GM19395 (cell line): ENCODE measurements at regions not wholly inside any gene's neighbourhood (a gene's known extent, or its start where the extent isn't known, plus 50 kb on each side); places are given as distances from the start of the nearest gene placed in this dataset.
A peak's percentile ranks its signal among the peaks of the same experiment; 100 is the strongest.
"Not testable (repeated sequence)": the region's sequence is repeated elsewhere in the genome, so short reads cannot be mapped to it uniquely, and the experiment has no call there.

Experiments used
- ATAC-seq: cut with Tn5 transposase; IDR thresholded peaks from one replicate; pipeline ENCODE4 v1.9.1; 2021; ENCODE audit warnings: mild to moderate bottlenecking, moderate library complexity; ENCODE audit not compliant: unreplicated experiment

DNA sequence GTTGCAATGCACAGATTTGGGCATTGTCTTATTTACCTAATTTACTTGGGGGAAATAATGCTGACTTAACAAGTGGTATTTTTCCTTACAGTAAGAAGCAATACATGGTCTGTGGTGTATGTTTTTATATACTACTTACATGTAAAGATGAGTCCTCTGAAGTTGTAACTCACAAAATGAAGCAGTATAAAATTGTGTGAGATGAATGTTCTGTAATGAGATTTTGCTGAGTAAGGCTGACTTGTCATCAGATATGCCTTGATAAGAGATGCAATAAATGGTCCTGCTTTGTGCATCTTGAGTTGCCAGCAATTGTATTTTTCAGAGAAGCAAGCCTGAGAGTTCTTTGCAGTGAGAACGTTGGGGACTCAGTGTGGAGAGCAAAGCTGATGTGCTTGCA lies 92.2 kb upstream of the GNAQ start:
- no peak for ATAC-seq

DNA sequence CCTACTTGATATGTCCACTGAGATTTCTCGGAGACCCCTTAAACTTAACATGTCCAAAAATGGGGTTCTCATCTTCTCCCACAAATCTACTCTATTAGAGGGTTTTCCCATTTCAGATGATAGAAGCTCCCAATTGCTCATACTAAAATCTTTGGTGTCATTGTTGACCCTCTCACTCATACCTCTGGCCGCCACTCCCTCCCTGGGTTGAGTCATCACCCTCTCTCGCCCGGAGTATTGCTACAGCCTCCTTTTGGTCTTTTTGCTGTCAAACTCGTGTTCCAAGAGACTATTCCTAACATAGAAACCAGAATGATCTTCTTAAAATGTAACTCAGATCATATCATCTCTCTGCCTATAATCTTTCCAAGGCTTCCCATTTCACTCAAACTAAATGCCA lies 91.0 kb upstream of the GNAQ start:
- ATAC-seq = no peak

DNA sequence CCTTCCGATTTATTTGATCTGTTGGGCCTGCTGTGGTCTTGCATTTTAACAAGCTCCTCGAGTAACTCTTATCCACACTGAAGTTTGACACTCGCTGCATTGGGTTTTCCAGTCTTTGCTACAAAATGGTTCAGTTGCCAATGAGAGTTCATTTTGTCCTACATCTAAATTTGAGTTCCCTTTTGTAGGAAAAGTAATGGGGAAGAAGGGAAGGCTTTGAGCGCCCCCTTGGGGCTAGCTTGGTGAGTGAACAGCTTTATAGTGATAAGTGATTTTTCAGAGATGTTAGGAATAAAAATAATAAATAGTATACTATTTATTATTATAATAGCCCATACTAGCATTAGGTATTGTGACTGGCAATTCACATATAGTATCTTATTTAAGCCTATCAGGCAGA lies 89.9 kb upstream of the GNAQ start:
- no peak for ATAC-seq

DNA sequence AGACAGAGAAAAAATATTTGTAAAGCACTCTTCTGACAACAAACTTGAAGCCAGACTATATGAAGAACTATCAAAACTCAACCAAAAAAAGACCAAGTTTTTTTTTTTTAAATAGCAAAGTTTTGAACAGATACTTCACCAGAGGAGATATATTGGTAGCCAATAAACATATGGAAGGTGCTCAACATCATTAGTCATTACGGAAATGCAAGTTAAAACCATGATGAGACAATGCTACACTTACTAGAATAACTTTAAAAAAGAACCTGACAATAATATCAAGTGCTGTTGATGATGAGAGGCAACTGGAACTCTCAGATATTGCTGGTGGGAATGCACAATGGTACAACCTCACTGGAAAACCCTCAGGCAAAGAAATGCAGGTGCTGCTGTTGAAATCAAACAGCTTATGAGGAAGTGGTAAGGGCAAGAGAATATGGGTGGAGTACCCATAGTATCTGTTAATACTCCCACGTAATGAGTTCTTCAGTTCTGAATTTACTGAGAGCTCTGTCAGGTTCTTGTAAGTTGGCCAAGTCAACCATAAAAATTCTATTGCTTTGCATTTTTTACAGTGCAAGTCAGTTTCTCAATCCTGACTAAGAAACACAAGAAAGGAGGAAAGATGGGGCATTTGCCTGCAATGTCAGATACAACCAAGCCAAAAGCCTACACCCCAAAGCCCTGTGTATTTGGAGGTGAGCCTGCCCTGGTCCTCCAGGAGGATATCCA lies 87.3 kb upstream of the GNAQ start:
- peak; percentile 93 for ATAC-seq

DNA sequence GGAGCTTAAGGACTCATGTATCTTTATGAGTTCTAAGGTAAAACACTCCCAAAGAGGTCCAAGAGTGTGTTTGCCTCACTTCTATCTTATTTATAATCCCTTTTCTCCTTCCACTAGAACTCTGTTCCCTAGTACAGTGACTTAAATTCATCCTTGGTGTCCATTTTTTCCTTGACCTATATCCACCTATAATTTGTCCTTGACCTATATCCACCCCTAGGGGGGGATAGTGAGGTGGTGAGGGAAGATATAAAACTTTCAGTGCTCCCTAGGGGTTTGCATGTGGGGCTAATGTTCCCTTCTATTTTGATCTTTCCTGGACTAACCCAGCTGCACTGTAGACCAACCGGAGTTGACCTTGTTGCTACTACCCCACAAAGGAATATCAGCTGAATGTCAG lies 83.5 kb upstream of the GNAQ start:
- ATAC-seq = no peak

DNA sequence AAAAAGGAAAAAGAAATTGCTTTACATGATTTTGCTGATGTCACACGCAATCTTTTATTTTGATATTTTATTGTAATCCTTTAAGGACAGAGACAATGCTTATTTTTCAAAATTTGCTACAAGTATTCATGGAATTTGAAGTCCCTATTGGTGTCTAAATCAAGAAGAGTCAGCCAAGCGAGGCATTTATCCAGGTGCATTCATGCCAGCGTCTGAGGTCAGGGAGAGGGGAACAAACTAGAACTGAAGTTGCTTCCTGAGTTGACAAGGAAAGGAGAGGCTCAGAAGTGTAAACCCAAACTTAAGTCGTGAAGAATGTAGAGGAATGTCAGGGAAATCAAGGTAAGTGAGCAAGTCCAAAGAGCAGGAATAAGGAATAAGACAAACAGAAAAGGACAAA lies 83.0 kb upstream of the GNAQ start:
- no peak for ATAC-seq

DNA sequence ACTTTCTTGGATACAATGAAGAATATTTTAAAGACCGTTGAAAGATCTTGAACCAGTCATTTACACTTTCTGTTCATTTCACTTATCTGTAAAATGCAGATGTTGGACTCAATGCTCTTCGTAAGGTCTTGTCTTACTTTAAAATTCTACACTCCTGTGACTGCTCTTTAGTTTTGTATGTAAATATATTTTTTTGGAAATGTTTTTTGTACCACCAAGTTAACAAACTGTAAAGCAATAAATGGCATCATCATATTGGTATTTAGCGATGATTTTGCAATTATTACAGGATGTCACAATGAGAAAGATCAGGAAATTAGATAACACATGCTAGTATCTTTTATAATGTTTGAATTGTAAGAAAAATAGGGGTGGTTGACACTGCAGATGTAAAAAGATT lies 80.8 kb upstream of the GNAQ start:
- ATAC-seq = no peak

DNA sequence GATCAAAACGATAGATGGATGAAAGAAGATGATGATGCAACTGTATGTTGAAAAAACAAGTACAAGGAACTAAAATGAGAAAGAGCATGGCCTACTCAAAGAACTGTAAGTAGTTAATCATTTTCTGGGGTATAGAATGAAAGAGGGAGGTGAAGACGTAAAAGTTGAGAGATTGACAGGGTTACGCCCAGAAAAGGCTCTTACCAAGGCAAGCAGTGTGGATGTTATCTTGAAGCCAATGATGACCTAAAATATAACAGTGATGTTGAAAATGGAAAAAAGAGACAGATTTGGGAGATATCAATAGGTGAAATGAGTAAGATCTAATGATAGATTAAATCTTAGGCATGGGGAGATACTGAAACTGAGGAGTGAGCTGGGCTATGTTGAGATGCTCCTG lies 80.4 kb upstream of the GNAQ start:
- ATAC-seq = no peak

DNA sequence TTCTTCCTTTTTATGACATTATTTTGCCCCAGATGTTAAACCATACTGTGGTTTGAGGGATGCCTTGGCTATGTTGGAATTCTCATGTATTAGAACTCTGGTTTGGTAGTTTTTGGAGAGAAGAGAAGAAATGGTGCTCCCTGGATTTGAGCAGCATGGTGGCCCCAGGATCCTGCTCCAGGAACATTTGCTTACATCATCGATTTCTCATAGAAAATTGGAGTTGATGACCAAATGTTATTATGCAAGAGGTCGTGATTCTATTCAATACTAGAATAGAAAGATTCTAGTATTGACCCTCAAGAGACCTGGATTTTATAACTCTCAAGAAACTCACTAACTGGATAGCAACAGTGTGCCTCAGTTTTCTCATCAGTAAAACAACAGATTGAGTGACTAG lies 77.5 kb upstream of the GNAQ start:
- ATAC-seq = no peak

DNA sequence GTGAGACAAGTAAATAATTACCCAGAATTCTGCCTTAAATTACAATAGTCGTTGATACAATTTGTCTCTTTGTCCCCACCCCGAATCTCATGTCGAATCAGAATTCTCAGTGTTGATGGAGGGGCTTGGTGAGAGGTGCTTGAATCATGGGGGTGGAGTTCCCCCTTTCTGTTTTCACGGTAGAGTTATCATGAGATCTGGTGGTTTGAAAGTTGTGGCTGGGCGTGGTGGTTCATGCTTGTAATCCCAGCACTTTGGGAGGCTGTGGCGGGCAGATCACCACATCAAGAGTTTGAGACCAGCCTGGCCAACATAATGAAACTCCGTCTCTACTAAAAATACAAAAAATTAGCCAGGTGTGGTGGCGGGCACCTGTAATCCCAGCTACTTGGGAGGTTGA lies 75.0 kb upstream of the GNAQ start:
- ATAC-seq = not testable (repeated sequence)

DNA sequence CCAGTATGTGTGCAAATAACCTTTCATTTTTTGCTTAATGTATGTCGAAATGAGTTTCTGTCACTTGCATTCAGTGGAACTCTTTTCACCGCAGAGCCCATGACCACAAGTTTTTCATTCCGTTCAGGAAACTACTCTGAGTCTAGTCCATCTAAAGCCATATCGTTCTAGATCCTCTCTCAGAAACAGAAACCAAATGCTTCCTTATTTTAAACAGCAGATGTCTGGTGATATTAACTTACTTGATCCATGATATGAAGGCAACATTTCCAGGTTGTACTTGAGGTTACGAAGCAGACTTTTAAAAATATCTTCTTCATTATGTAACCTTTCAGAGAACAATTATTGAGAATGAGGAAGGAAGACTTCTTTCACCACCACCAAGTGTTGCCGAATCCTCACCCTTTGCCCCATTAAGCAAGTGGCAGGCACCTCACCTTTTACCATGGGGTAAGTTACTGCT lies 72.4 kb upstream of the GNAQ start:
- ATAC-seq = peak; percentile 91

DNA sequence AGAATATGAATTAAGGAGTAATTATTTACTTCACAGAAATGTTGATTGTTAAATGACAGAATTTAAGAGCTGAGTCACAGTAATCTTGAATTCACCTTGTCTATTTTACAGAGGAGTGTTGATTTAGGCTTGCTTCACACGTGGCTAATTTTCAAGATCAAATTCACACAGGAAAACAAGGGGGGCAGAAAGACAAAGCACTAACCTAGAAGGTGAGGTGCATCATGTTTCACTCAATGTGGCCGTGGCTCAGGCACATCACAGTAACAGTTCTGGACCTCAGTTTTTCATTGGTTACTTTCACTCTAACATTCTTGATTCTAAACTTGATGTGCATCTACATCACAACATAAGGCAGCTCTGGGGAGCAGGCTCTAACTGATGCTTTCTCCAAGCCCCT lies 69.6 kb upstream of the GNAQ start:
- ATAC-seq = no peak

DNA sequence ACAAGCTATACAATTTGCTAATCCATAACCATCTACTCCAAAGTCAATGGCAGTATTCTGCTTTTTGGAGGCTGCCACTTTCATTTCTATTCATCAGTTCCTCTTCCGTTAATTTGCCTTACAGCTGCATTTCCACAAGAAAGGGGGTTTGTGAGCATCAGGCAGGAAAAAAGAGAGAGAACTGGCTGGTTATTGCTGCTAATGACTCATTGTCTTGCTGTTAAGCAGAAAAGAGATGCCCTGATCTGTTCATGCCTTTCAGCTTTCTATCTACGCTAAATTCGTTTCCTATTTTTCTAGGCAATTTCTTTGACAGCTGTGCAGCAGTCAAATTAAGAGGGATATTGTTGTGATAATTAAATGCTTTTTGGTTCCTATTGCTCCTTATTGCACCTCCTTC lies 65.9 kb upstream of the GNAQ start:
- ATAC-seq = no peak

DNA sequence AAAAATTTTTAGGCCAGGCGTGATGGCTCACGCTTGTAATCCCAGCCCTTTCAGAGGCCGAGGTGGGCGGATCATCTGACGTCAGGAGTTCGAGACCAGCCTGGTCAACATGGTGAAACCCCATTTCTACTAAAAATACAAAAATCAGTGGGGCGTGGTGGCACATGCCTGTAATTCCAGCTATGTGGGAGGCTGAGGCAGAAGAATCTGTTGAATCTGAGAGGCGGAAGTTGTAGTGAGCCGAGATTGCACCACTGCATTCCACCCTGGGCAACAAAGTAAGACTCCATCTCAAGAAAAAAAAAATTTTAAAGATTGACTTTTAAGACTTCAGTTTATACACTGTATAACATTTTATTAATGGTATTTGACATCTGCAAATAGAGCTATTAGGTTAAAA lies 60.1 kb upstream of the GNAQ start:
- ATAC-seq = no peak

DNA sequence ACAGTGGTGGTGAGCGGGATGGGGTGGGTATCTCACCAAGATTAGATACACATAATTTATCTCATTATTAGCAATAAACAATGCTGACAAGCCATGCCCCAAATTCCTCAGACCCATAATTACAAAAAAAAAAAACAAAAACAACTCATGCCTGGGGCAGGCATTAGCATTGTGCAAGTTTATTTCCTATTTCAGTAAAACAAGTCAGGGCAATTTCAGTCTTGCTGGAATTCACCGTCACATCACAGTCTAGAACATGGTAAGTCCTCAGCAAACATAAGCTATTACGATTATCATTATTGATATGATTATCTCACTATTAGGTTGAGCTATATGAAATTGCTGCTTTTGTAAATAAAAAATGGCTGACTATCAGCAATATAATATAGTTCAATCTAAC lies 57.5 kb upstream of the GNAQ start:
- ATAC-seq = no peak

DNA sequence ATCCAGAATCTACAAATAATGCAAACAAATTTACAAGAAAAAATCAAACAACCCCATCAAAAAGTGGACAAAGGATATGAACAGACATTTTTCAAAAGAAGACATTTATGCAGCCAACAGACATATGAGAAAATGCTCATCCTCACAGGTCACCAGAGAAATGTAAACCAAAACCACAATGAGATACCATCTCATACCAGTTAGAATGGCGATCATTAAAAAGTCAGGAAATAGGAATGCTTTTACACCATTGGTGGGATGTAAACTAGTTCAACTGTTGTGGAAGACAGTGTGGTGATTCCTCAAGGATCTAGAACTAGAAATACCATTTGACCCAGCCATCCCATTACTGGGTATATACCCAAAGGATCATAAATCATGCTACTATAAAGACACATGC lies 56.6 kb upstream of the GNAQ start:
- ATAC-seq = not testable (repeated sequence)
